ENCODE measurements at regions not wholly inside any gene's neighbourhood (a gene's known extent, or its start where the extent isn't known, plus 50 kb on each side); places are given as distances from the start of the nearest gene placed in this dataset.

DNA sequence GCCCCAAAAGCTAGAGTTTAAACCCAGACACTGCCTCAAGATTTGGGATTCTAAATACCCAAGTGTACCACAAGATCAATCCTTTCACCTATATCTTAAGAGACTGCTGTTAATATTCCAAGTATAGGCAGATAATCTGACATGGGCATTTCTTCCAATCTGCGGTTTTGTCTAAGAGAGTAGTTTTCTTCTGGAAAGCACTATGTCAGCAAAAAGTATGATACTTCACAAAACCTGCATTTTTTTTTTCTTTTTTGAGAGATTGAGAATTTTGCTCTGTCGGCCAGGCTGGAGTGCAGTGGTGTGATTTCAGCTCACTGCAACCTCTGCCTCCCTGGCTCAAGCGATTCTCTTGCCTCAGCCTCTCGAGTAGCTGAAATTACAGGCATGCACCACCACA lies 190.7 kb upstream of the TYRP1 start:
- TF ChIP-seq FOXM1 (IDR thresholded peaks at IDR 0.05; ENCODE audit: borderline replicate concordance) (no peak), SP1 (IDR thresholded peaks at IDR 0.05) (no peak)
